IMR-90 (cell line): ENCODE measurements at regions not wholly inside any gene's neighbourhood (a gene's known extent, or its start where the extent isn't known, plus 50 kb on each side); places are given as distances from the start of the nearest gene placed in this dataset.

Experiments
- ATAC-seq: fragments of 200-7000 bp; cut with Tn5 transposase; 2 replicates; pipeline ENCODE4 v1.9.1; 2020; ENCODE audit warnings: low read depth, mild to moderate bottlenecking, moderate library complexity
- BruUV-seq: library from RNA; stranded (reverse); fragments of 400-500 nt; replicated peaks from 2 replicates; lab custom pipeline; 2021; lab: Mats Ljungman, UMichigan
- CTCF ChIA-PET: fragments of 300-600 bp; formaldehyde crosslinking; extraction: SDS; loops from one replicate; lab custom pipeline; 2021; ENCODE audit warnings: antibody characterized with exemption; lab: Yijun Ruan, JAX
- POLR2A ChIA-PET: fragments of 300-600 bp; sonication (Branson Sonifier 250); formaldehyde crosslinking; loops from one replicate; lab custom pipeline; 2022; ENCODE audit warnings: antibody characterized with exemption; ENCODE audit not compliant: unreplicated experiment; lab: Charles Lee
- DNase-seq: peaks from one replicate; pipeline ENCODE4 v3.0.0; 2013
- H2AFZ ChIP-seq: replicated peaks from 2 replicates; pipeline ENCODE3; 2013; ENCODE audit warnings: low read length, mild to moderate bottlenecking; ENCODE audit not compliant: poor library complexity
- H2AK5ac ChIP-seq: 2 replicates; pipeline ENCODE4 v1.6.1; 2013; ENCODE audit warnings: low read depth, low read length, inconsistent platforms
- H2AK9ac ChIP-seq: replicated peaks from 2 replicates; pipeline ENCODE3; 2013; ENCODE audit warnings: mild to moderate bottlenecking, low read depth, low read length, moderate library complexity; ENCODE audit not compliant: poor library complexity
- H2BK120ac ChIP-seq: 2 replicates; pipeline ENCODE4 v1.6.1; 2013; ENCODE audit warnings: low read depth, low read length, inconsistent platforms
- H2BK15ac ChIP-seq: 3 replicates; pipeline ENCODE4 v1.6.1; 2013; ENCODE audit warnings: low read depth, low read length, inconsistent platforms
- H2BK20ac ChIP-seq: 2 replicates; pipeline ENCODE4 v1.6.1; 2013; ENCODE audit warnings: low read depth, mild to moderate bottlenecking, inconsistent platforms, low read length, moderate library complexity
- H2BK5ac ChIP-seq: 2 replicates; pipeline ENCODE4 v1.6.1; 2013; ENCODE audit warnings: mild to moderate bottlenecking, low read depth, low read length, inconsistent platforms; ENCODE audit not compliant: poor library complexity, severe bottlenecking
- H3K14ac ChIP-seq: replicated peaks from 2 replicates; pipeline ENCODE4 v1.6.1; 2013; ENCODE audit warnings: low read depth, low read length, inconsistent platforms
- H3K18ac ChIP-seq: 2 replicates; pipeline ENCODE4 v1.6.1; 2013; ENCODE audit warnings: low read depth, low read length, control low read depth
- H3K23ac ChIP-seq: 2 replicates; pipeline ENCODE4 v1.6.1; 2013; ENCODE audit warnings: low read depth, low read length, inconsistent platforms
- H3K27ac ChIP-seq: 2 replicates; pipeline ENCODE4 v1.5.1; 2013; ENCODE audit warnings: mild to moderate bottlenecking, control low read depth, low read length; ENCODE audit not compliant: insufficient read depth
- H3K27me3 ChIP-seq: 2 replicates; pipeline ENCODE4 v1.6.1; 2013; ENCODE audit warnings: low read length; ENCODE audit not compliant: control insufficient read depth, insufficient read depth
- H3K36me3 ChIP-seq: 2 replicates; pipeline ENCODE4 v1.6.1; 2013; ENCODE audit warnings: low read length, mixed read lengths; ENCODE audit not compliant: control insufficient read depth, insufficient read depth
- H3K4ac ChIP-seq: 2 replicates; pipeline ENCODE4 v1.6.1; 2013; ENCODE audit warnings: low read depth, low read length, inconsistent platforms
- H3K4me1 ChIP-seq: 2 replicates; pipeline ENCODE4 v1.6.1; 2013; ENCODE audit warnings: low read length, mixed read lengths; ENCODE audit not compliant: control insufficient read depth, insufficient read depth
- H3K4me2 ChIP-seq: 2 replicates; pipeline ENCODE4 v1.6.1; 2013; ENCODE audit warnings: low read depth, mild to moderate bottlenecking, control low read depth, low read length, moderate library complexity
- H3K4me3 ChIP-seq: 2 replicates; pipeline ENCODE4 v1.5.1; 2013; ENCODE audit warnings: low read depth, mild to moderate bottlenecking, control low read depth, low read length, moderate library complexity; ENCODE audit not compliant: insufficient read depth
- H3K56ac ChIP-seq: 2 replicates; pipeline ENCODE4 v1.6.1; 2013; ENCODE audit warnings: low read length, inconsistent platforms; ENCODE audit not compliant: insufficient read depth; ENCODE audit errors: extremely low read depth
- H3K79me1 ChIP-seq, 2 experiments: 2 replicates each; pipeline ENCODE4 v1.6.1; 2013; ENCODE audit warnings: low read length in 2 of 2, inconsistent platforms in 1 of 2, low read depth in 1 of 2
- H3K9ac ChIP-seq: 2 replicates; pipeline ENCODE4 v1.6.1; 2013; ENCODE audit warnings: low read depth, low read length, control low read depth
- H3K9me1 ChIP-seq: 2 replicates; pipeline ENCODE4 v1.6.1; 2013; ENCODE audit warnings: low read length, inconsistent platforms; ENCODE audit not compliant: insufficient read depth
- H3K9me3 ChIP-seq: 2 replicates; pipeline ENCODE4 v1.6.1; 2013; ENCODE audit warnings: low read length; ENCODE audit not compliant: control insufficient read depth, insufficient read depth
- H4K20me1 ChIP-seq: 2 replicates; pipeline ENCODE4 v1.6.1; 2013; ENCODE audit warnings: low read length, inconsistent platforms; ENCODE audit not compliant: insufficient read depth
- H4K5ac ChIP-seq: 2 replicates; pipeline ENCODE4 v1.6.1; 2013; ENCODE audit warnings: mild to moderate bottlenecking, low read depth, low read length, control low read depth
- H4K8ac ChIP-seq, 2 experiments: 2 replicates each; pipeline ENCODE4 v1.6.1; 2013; ENCODE audit warnings: low read depth in 2 of 2, low read length in 2 of 2, control low read depth in 1 of 2, inconsistent platforms in 1 of 2
- H4K91ac ChIP-seq: 2 replicates; pipeline ENCODE4 v1.6.1; 2013; ENCODE audit warnings: low read depth, low read length, inconsistent platforms; ENCODE audit not compliant: insufficient read depth
- BHLHE40 ChIP-seq: fragments of 150-350 bp; IDR thresholded peaks from 2 replicates; pipeline ENCODE4 v1.6.1; 2016; ENCODE audit warnings: mild to moderate bottlenecking, low read depth, low read length
- CEBPB ChIP-seq: IDR thresholded peaks from 2 replicates; pipeline ENCODE4 v1.6.1; 2012; ENCODE audit warnings: low read depth, low read length, improper control_type of control experiment
- CHD1 ChIP-seq: IDR thresholded peaks from 2 replicates; pipeline ENCODE4 v1.6.1; 2012; ENCODE audit warnings: low read depth, low read length, improper control_type of control experiment
- FOS ChIP-seq: fragments of 150-350 bp; IDR thresholded peaks from 2 replicates; pipeline ENCODE4 v1.6.1; 2016; ENCODE audit warnings: low read depth, low read length
- MAFK ChIP-seq: IDR thresholded peaks from 2 replicates; pipeline ENCODE4 v1.6.1; 2012; ENCODE audit warnings: low read depth, low read length, improper control_type of control experiment
- MAZ ChIP-seq: IDR thresholded peaks from 2 replicates; pipeline ENCODE4 v1.6.1; 2012; ENCODE audit warnings: low read depth, mild to moderate bottlenecking, low read length, improper control_type of control experiment, moderate library complexity, borderline replicate concordance
- MXI1 ChIP-seq: IDR thresholded peaks from 2 replicates; pipeline ENCODE4 v1.6.1; 2012; ENCODE audit warnings: low read depth, mild to moderate bottlenecking, low read length, moderate library complexity, borderline replicate concordance
- NFE2L2 ChIP-seq: fragments of 150-350 bp; IDR thresholded peaks from 2 replicates; pipeline ENCODE4 v1.6.1; 2016; ENCODE audit warnings: low read depth, mild to moderate bottlenecking, low read length
- POLR2A ChIP-seq: IDR thresholded peaks from 2 replicates; pipeline ENCODE4 v1.6.1; 2012; ENCODE audit warnings: mild to moderate bottlenecking, low read depth, low read length
- RAD21 ChIP-seq: IDR thresholded peaks from 2 replicates; pipeline ENCODE4 v1.6.1; 2012; ENCODE audit warnings: low read length, improper control_type of control experiment
- RCOR1 ChIP-seq: IDR thresholded peaks from 2 replicates; pipeline ENCODE4 v1.6.1; 2012; ENCODE audit warnings: mild to moderate bottlenecking, low read length, improper control_type of control experiment; ENCODE audit not compliant: insufficient replicate concordance
- RFX5 ChIP-seq: IDR thresholded peaks from 2 replicates; pipeline ENCODE4 v1.8.0; 2012; ENCODE audit warnings: low read depth, mild to moderate bottlenecking, low read length, moderate library complexity
- SMC3 ChIP-seq: fragments of 150-350 bp; IDR thresholded peaks from 2 replicates; pipeline ENCODE4 v1.6.1; 2016; ENCODE audit warnings: low read depth, mild to moderate bottlenecking, antibody characterized with exemption, low read length, moderate library complexity
- WGBS, 2 experiments: methylation state at CpG; one replicate each; pipeline versions ENCODE4 v1.1.5 to v1.1.7; 2013; ENCODE audit warnings: missing lambda C conversion rate in 2 of 2; ENCODE audit not compliant: insufficient read length in 1 of 2; ENCODE audit errors: extremely low coverage in 2 of 2; 5-methylcytosine and 5-hydroxymethylcytosine counted together
- dilution Hi-C: fragments of 300-500 bp; cut with HindIII; formaldehyde crosslinking; loops from one replicate; pipeline ENCODE4 v1.14.3; 2018; ENCODE audit warnings: low sequenced_read_pairs; ENCODE audit not compliant: unreplicated experiment
- in situ Hi-C: fragments of 300-500 bp; cut with MboI; formaldehyde crosslinking; loops from 3 replicates; pipeline ENCODE4 v1.14.3; 2019; ENCODE audit warnings: low sequenced_read_pairs, inconsistent platforms, mixed read lengths
- intact Hi-C: fragments of 100-400 bp; cut with micrococcal nuclease; formaldehyde crosslinking; loops from 2 replicates; pipeline ENCODE4 v1.10.0; 2022
- TF ChIP-seq, protein P1 (sequence below): fragments of 150-350 bp; IDR thresholded peaks from 2 replicates; pipeline ENCODE4 v1.6.1; 2016; ENCODE audit warnings: low read depth, mild to moderate bottlenecking, low read length, moderate library complexity, borderline replicate concordance
- TF ChIP-seq, protein P2 (sequence below): conservative IDR thresholded peaks from 2 replicates; pipeline ENCODE4 v1.5.1; 2012; ENCODE audit warnings: mild to moderate bottlenecking, low read depth, low read length, improper control_type of control experiment
- TF ChIP-seq, protein P3 (sequence below): fragments of 150-350 bp; IDR thresholded peaks from 2 replicates; pipeline ENCODE4 v1.6.1; 2017; ENCODE audit warnings: mild to moderate bottlenecking, antibody characterized with exemption, low read length, low read depth

DNA sequence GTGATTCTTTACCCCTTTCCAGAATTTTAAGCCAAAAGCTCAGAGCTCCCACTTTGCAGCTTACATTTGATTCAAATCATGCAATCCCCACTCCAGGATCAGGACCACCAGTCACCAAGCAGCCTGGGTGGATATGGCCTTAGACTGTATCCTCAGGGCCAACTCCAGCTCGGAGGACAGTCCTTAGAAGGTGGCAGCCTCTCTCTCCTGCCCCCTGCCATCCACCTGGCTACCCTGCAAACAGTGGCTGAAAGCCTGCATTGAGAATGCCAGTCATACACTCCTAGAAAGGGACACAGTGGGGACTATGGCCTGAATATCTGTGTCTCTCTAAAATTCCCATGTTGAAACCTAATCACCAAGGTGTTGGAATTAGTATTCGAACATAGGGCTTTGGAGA lies 50.0 kb upstream of the KCNMA1 start:
- in situ Hi-C loops (no loop called here), dilution Hi-C loops (no loop called here), intact Hi-C loops (no loop called here)
- BruUV-seq = no TSS peak
- Histone ChIP-seq H3K27ac (no peak overlapping the region), H3K4me1 (no peaks in the 10 kb centered on the region), H2AK9ac (no peak overlapping the region), H4K91ac (no peak overlapping the region), H2BK5ac (no peak overlapping the region), H3K79me1 (no peaks in the 10 kb centered on the region), H3K56ac (no peak overlapping the region), H2BK120ac (no peak overlapping the region), H4K8ac (no peak overlapping the region), H3K9me1 (peaks cover under 1% of the 10 kb centered on the region; the same call in 1 of the 2 replicates), H3K27me3 (peaks cover 64% of the 10 kb centered on the region), H2BK15ac (no peak overlapping the region), H3K4me3 (no peak overlapping the region), H3K9ac (no peak overlapping the region), H3K36me3 (no peaks in the 10 kb centered on the region), H4K20me1 (no peaks in the 10 kb centered on the region), H2AFZ (no peak overlapping the region), H4K5ac (no peak overlapping the region), H3K4me2 (no peak overlapping the region), H3K4ac (no peak overlapping the region), H3K18ac (no peak overlapping the region), H3K14ac (no peak overlapping the region), H2AK5ac (no peak overlapping the region), H3K23ac (no peak overlapping the region), H3K9me3 (no peaks in the 10 kb centered on the region), H2BK20ac (no peak overlapping the region)
- no peak for DNase-seq
- no peak for ATAC-seq
- ChIA-PET POLR2A (no interaction called here), CTCF (no interaction called here)
- WGBS, 2 experiments = no CpG with 5 or more reads among the region's 2 CpGs
- TF ChIP-seq, protein P1, sequence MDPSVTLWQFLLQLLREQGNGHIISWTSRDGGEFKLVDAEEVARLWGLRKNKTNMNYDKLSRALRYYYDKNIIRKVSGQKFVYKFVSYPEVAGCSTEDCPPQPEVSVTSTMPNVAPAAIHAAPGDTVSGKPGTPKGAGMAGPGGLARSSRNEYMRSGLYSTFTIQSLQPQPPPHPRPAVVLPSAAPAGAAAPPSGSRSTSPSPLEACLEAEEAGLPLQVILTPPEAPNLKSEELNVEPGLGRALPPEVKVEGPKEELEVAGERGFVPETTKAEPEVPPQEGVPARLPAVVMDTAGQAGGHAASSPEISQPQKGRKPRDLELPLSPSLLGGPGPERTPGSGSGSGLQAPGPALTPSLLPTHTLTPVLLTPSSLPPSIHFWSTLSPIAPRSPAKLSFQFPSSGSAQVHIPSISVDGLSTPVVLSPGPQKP = no peak
- TF ChIP-seq, protein P2, sequence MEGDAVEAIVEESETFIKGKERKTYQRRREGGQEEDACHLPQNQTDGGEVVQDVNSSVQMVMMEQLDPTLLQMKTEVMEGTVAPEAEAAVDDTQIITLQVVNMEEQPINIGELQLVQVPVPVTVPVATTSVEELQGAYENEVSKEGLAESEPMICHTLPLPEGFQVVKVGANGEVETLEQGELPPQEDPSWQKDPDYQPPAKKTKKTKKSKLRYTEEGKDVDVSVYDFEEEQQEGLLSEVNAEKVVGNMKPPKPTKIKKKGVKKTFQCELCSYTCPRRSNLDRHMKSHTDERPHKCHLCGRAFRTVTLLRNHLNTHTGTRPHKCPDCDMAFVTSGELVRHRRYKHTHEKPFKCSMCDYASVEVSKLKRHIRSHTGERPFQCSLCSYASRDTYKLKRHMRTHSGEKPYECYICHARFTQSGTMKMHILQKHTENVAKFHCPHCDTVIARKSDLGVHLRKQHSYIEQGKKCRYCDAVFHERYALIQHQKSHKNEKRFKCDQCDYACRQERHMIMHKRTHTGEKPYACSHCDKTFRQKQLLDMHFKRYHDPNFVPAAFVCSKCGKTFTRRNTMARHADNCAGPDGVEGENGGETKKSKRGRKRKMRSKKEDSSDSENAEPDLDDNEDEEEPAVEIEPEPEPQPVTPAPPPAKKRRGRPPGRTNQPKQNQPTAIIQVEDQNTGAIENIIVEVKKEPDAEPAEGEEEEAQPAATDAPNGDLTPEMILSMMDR = no peak
- no peak for TF ChIP-seq CHD1
- TF ChIP-seq, protein P3, sequence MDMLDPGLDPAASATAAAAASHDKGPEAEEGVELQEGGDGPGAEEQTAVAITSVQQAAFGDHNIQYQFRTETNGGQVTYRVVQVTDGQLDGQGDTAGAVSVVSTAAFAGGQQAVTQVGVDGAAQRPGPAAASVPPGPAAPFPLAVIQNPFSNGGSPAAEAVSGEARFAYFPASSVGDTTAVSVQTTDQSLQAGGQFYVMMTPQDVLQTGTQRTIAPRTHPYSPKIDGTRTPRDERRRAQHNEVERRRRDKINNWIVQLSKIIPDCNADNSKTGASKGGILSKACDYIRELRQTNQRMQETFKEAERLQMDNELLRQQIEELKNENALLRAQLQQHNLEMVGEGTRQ = no peak
- no peak for TF ChIP-seq CEBPB
- TF ChIP-seq BHLHE40 = no peak
- no peak for TF ChIP-seq POLR2A
- no peak for TF ChIP-seq MAFK
- no peak for TF ChIP-seq MXI1
- TF ChIP-seq SMC3 = no peak
- no peak for TF ChIP-seq MAZ
- TF ChIP-seq RFX5 = no peak
- TF ChIP-seq FOS = no peak
- TF ChIP-seq RAD21 = no peak
- TF ChIP-seq RCOR1 = no peak
- no peak for TF ChIP-seq NFE2L2
